Right forelimb (tissue), 1 donor: ENCODE measurements at regions not wholly inside any gene's neighbourhood (a gene's known extent, or its start where the extent isn't known, plus 50 kb on each side); places are given as distances from the start of the nearest gene placed in this dataset.

ENCODE experiments used
- DNase-seq: peaks from one replicate; pipeline ENCODE4 v3.0.0-alpha.2; 2018

DNA sequence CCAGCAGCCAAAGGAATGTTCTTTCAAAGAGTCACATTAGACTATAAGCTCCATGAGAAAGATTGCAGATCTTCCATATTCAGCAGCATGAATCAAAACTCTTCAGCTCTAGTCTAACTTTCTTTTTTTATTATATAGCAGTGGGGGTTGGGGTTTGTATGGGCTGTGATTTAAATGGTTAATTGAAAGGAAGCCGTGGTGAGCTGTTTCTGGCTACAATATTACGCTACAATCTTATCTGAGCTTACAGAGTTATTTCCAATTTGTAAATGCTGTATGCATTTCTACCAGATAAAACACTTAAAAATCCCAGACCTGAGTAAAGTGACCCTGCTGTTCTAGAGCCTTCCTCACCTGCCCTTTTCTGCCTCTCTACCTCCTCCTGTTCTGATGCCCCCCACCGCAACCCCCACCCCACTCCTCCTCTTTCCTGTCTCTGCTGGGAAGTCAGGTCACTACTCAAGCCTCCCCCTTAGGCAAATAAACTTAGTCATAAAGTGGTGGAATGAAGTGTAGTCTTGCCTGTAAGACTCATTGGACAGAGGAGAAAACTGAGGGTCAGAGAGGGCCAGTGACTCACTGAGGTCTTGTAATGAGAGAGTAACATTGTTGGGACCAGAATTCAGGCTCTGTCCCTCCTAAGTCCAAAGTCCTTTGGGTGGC lies 1089.5 kb downstream of the BCL11B start:
- DNase-seq: no peak

DNA sequence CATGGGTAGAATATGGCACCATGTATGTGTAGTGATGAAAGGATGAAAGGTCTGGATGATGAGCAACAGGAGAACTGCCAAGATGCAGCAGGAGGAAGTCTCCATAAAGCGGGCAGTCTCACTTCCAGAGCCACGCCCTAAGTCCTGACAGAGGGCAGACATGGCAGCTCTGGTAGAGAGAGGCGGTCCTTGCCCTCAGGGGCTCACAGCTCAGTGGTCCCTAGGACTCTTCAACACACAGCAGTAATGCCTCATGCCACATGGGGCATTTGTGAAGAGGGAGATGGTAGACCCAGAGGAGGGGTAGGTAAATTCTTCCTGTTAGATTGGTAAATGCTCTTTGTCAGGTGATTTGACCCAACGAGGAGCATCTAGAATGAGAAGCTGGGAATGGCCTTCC lies 1088.4 kb downstream of the BCL11B start:
- no peak for DNase-seq

DNA sequence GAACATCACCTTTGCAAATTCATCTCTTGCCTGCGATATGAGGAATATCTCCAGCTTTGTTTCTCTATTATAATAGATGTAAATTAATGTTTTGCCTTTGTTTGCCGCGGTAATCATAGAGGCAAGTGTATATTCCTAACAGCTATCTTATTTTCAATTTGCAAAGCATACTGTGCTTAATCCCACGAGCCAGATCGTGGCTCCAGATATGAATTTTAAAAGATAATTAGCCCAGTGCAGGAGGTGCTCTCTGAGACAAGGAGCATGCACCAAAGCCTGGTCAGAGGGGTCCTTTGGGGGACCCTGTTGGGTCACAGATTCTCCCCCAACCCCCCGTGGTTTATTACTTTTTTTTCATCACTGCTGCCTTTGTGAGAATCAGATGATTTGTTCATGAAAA lies 1087.5 kb downstream of the BCL11B start:
- no peak for DNase-seq

GRCh38 chr14:98185036-98185435 lies 1087.0 kb downstream of the BCL11B start:
- no peak for DNase-seq

DNA sequence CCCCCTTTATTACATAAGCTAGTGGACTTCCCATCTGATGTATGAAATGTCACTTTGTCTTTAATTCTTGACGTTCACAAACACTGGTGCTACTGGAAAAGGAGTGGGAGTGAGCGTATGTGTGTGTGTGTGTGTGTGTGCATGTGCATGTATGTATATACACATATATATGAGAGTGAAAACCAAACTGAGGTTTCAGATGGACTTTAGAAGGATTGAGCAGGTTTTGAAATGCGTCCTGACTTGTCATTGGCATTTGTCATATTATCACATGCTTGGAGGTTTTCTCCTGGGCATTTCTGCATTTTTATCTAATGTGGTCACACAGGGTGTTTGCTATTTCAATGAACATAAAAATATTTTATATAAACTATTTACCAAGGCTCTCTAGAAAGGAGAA lies 1085.9 kb downstream of the BCL11B start:
- no peak for DNase-seq

GRCh38 chr14:98187281-98187680 lies 1084.7 kb downstream of the BCL11B start:
- no peak for DNase-seq

- no peak for DNase-seq
Observed at GRCh38 chr14:98189062-98189461, 1082.9 kb downstream of the BCL11B start.

- DNase-seq: no peak
Observed at GRCh38 chr14:98189511-98189910, 1082.5 kb downstream of the BCL11B start.

DNA sequence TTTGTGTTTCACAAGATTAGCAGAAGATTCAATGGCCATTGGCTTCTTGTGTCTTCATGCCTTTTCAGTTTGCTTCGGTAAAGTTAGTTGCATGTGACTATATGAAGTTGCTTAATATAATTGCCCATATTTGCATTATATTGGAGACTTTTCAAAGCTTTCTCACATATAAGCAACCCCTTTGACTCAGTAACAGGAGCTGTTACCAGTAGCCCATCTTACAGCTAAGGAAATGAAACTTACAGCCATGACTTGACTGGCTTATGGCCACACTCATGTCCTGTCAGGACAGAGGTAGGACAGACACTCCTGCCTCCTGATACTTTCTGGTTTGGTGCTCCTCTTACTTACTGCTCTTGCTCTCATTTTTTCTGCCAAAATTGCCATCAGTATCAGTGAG lies 1082.1 kb downstream of the BCL11B start:
- DNase-seq: no peak

GRCh38 chr14:98192946-98193345 lies 1079.1 kb downstream of the BCL11B start:
- no peak for DNase-seq

- no peak for DNase-seq
Observed at GRCh38 chr14:98194821-98195220, 1077.2 kb downstream of the BCL11B start.

- DNase-seq: no peak
Observed at GRCh38 chr14:98195256-98195655, 1076.7 kb downstream of the BCL11B start.

- no peak for DNase-seq
Observed at GRCh38 chr14:98197933-98198332, 1074.1 kb downstream of the BCL11B start.

DNA sequence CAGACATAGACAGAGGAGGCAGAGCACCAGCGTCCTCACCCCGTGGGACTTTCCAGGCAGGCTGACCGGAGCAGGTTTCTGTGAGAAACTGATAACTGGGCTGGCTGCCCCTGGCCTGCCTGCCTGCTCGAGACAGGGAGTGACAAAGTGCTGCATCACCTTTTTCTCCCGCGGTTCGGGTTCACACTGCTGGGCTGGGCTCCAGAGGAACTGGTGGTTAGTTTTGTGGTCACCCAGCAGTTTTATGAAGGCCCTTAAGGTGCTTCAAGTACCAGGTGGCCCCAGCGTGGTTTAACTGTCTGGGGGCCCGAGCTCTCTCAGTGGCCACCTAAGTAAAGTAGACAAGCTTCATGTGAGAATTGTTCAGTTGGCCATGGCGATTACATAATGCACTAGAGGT lies 1073.6 kb downstream of the BCL11B start:
- DNase-seq: no peak

GRCh38 chr14:98200601-98201000 lies 1071.4 kb downstream of the BCL11B start:
- no peak for DNase-seq

DNA sequence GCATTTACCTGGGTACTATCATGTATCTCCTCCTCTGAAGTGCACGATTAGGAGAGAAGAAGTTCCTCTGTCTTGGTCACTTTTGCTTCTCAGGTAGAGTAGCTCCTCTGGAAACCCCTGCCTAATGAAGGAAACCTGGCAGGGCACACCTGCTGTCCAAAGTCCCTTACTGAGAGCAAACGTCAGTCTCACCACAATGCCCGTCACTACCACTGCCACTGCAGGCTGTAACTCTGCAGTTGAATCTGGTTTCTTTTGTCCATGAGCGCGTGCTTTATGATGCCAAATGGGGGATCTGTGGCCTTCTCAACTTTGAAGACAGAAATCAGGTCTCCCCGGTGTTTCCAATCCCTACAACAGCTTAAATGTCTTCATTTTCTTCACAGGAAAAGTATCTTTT lies 1068.6 kb downstream of the BCL11B start:
- DNase-seq: no peak

DNA sequence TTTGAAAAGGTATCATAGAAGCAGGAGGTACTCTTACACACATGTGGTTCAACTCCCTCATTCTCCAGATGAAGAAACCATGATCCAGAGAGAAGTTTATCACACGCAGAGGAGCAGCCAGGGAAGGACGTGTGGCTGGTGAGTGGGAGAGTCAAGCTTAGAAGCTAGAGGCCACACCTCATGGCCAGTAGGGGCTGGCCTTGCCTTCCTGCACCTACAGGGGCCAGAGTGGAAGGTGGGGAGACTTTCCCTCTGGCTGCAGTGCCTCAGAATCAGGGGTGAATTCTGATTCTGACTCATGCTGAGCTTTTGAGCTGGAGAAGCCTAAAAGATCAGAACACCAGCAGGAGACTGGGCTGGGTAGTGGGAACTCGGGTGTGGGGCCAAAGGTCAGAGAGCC lies 1067.9 kb downstream of the BCL11B start:
- no peak for DNase-seq

GRCh38 chr14:98207415-98207814 lies 1064.6 kb downstream of the BCL11B start:
- no peak for DNase-seq

DNA sequence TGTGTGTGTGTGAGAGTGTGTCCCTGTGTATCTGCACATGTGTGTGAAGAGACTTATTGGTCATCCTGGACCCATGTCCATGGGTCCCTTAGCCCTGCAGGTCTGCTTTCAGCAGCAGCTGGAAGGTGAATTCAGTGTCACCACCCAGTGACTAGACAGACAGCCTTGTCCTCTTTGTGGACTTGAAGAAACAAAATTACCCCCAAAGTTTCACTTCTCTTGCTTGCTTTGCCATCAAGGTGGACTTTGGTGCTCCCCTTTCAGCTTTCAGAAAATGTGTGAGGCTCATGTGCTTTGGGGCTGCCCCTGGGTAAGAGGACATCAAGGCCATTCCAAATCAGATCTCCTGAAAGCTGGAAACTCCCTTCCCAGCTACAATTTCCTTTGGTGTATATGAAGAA lies 1063.8 kb downstream of the BCL11B start:
- DNase-seq: no peak

DNA sequence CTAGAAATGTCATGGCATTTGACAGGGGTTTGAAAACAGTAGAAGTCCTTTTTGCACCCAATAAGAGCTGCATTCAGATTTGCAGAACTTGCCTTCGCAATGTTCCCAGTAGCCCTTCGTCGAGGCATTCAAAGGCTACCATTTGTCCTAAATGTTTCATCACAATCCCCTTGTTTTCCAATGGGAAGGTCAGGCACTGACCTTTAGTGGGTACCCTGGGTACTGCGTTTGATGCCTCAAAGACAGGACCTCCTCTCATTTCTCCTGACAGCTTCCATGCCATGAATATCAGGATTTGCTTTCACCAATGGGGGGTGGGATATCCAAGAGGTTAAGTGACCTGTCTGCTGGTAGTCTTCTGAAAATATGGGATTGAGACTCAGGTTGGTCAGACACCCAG lies 1063.1 kb downstream of the BCL11B start:
- no peak for DNase-seq

- DNase-seq: no peak
Observed at GRCh38 chr14:98210045-98210672, 1061.8 kb downstream of the BCL11B start.

- no peak for DNase-seq
Observed at GRCh38 chr14:98217530-98217929, 1054.5 kb downstream of the BCL11B start.

DNA sequence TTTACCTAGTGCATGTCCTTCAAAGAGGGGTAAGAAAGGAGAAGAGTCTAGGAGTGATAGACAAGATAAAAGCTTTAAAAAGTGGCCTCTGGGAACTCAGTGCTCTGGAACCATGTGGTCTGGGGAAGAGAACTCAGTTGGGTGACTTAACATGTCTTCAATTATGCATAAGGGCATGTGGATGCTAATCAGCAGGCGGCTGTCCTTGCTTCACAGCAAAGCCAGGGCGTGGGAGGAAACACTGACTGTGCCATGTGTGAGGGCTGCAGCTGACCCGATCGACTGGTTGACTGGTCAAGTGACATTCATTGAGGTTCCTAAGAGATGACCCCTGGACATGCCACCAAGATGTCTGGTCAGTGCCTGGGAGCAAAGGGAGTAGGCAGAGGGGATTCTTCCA lies 1053.8 kb downstream of the BCL11B start:
- no peak for DNase-seq

- no peak for DNase-seq
Observed at GRCh38 chr14:98219638-98220037, 1052.4 kb downstream of the BCL11B start.

DNA sequence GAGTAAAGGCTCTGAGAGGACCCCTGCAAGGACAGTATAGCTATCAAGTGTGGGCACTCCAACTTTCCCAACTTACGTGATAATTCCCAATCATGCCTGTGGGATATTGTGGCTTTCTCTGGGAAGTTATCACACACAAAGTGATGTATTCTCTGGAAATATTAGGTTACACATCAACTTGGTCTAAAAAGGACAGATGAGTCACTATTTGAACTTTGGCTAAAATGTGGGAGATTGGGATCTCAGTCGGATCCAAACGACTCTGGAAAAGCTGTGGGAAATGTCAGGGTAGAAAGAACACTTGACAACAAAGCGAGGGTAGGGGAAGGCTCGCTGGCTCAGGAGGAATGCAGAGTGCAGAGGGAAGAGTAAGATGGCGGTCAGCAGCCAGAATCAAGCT lies 1048.9 kb downstream of the BCL11B start:
- no peak for DNase-seq
